ENCODE measurements at regions not wholly inside any gene's neighbourhood (a gene's known extent, or its start where the extent isn't known, plus 50 kb on each side); places are given as distances from the start of the nearest gene placed in this dataset.

GRCh38 chr3:30292192-30292893 is 314.1 kb upstream of the TGFBR2 start:
- no peak overlapping the region for H3K4me3 ChIP-seq (replicated peaks in 1 of 3)
- no peaks in the 10 kb centered on the region for H3K9me3 ChIP-seq
- H3K36me3 ChIP-seq = no peaks in the 10 kb centered on the region
- no peak for TF ChIP-seq CTCF (IDR thresholded peaks at IDR 0.05)
- no peak for TF ChIP-seq POLR2A (IDR thresholded peaks at IDR 0.05)
- intact Hi-C loops (cut with DNase I) = no loop called here
- no peak for DNase-seq
- H3K27me3 ChIP-seq = no peaks in the 10 kb centered on the region
- WGBS, 2 donors = 77 to 82% methylated on average over 5 of the region's 5 CpGs
- peaks cover 0 to 8% of the 10 kb centered on the region in 2 donors for H3K4me1 ChIP-seq
- no peak overlapping the region for H3K27ac ChIP-seq

- intact Hi-C loops (cut with DNase I) = no loop called here
- WGBS, 2 donors = 83 to 94% methylated on average over 6 of the region's 6 CpGs
- no peak for DNase-seq
- Histone ChIP-seq H3K27ac (no peak overlapping the region), H3K27me3 (no peaks in the 10 kb centered on the region), H3K36me3 (no peaks in the 10 kb centered on the region), H3K4me3 (replicated peaks in 1 of 3) (no peak overlapping the region), H3K4me1 (peaks cover 0 to 8% of the 10 kb centered on the region in 2 donors), H3K9me3 (no peaks in the 10 kb centered on the region)
- TF ChIP-seq POLR2A (IDR thresholded peaks at IDR 0.05) = no peak
- TF ChIP-seq CTCF (IDR thresholded peaks at IDR 0.05) = no peak
These were observed 312.7 kb upstream of the TGFBR2 start for GRCh38 chr3:30293621-30294240.

GRCh38 chr3:30294241-30294667 is 312.1 kb upstream of the TGFBR2 start:
- Histone ChIP-seq H3K4me3 (replicated peaks in 1 of 3) (no peak overlapping the region), H3K27ac (no peak overlapping the region), H3K27me3 (no peaks in the 10 kb centered on the region), H3K9me3 (no peaks in the 10 kb centered on the region), H3K36me3 (no peaks in the 10 kb centered on the region), H3K4me1 (peaks cover 0 to 8% of the 10 kb centered on the region in 2 donors)
- intact Hi-C loops (cut with DNase I) = no loop called here
- 20 to 32% methylated on average over 4 of the region's 4 CpGs for WGBS, 2 donors
- peak; percentile 24 to 28 for DNase-seq
- no peak for TF ChIP-seq CTCF (IDR thresholded peaks at IDR 0.05)
- TF ChIP-seq POLR2A (IDR thresholded peaks at IDR 0.05) = no peak

- H3K9me3 ChIP-seq = no peaks in the 10 kb centered on the region
- H3K27me3 ChIP-seq = no peaks in the 10 kb centered on the region
- no peak overlapping the region for H3K4me3 ChIP-seq (replicated peaks in 1 of 3)
- no peak for TF ChIP-seq POLR2A (IDR thresholded peaks at IDR 0.05)
- no peak for TF ChIP-seq CTCF (IDR thresholded peaks at IDR 0.05)
- no peaks in the 10 kb centered on the region for H3K36me3 ChIP-seq
- WGBS, 2 donors = 72 to 84% methylated on average over 1 of the region's 1 CpG
- peaks cover 0 to 8% of the 10 kb centered on the region in 2 donors for H3K4me1 ChIP-seq
- no peak overlapping the region for H3K27ac ChIP-seq
- no peak for DNase-seq
- intact Hi-C loops (cut with DNase I) = no loop called here
These were observed 309.3 kb upstream of the TGFBR2 start for GRCh38 chr3:30297112-30297511.

- WGBS, 2 donors = 72 to 91% methylated on average over 3 of the region's 3 CpGs
- Histone ChIP-seq H3K9me3 (no peaks in the 10 kb centered on the region), H3K4me3 (replicated peaks in 1 of 3) (no peak overlapping the region), H3K27me3 (no peaks in the 10 kb centered on the region), H3K4me1 (no peaks in the 10 kb centered on the region), H3K27ac (no peak overlapping the region), H3K36me3 (no peaks in the 10 kb centered on the region)
- no peak for TF ChIP-seq POLR2A (IDR thresholded peaks at IDR 0.05)
- no peak for TF ChIP-seq CTCF (IDR thresholded peaks at IDR 0.05)
- intact Hi-C loops (cut with DNase I) = no loop called here
- DNase-seq = no peak
These were observed 306.6 kb upstream of the TGFBR2 start for GRCh38 chr3:30299674-30300385.
